Stomach (tissue), 4 donors: ENCODE measurements at regions not wholly inside any gene's neighbourhood (a gene's known extent, or its start where the extent isn't known, plus 50 kb on each side); places are given as distances from the start of the nearest gene placed in this dataset.
"Not testable (repeated sequence)": the region's sequence is repeated elsewhere in the genome, so short reads cannot be mapped to it uniquely, and the experiment has no call there.

Experiments used
- CTCF ChIP-seq, 7 experiments: fragments of 450-650 bp in 4 of 7; fragments of 200-600 bp in 3 of 7; sonication (generic) in 3 of 7; IDR thresholded peaks; one replicate each; pipeline ENCODE4 v1.5.1; 2016 to 2019; ENCODE audit warnings: antibody characterized with exemption in 7 of 7, control low read depth in 2 of 7, mild to moderate bottlenecking in 1 of 7
- EP300 ChIP-seq: sonication (generic); formaldehyde crosslinking; IDR thresholded peaks from one replicate; pipeline ENCODE4 v1.6.1; 2017; ENCODE audit warnings: antibody characterized with exemption
- POLR2A ChIP-seq, 4 donors: fragments of 450-650 bp; IDR thresholded peaks; one replicate each; pipeline ENCODE4 v1.6.1; 2016; ENCODE audit warnings: antibody characterized with exemption in 4 of 4, control low read depth in 2 of 4, mild to moderate bottlenecking in 1 of 4, moderate library complexity in 1 of 4
- POLR2AphosphoS5 ChIP-seq, 3 donors: sonication (generic); formaldehyde crosslinking; IDR thresholded peaks; one replicate each; pipeline ENCODE4 v1.6.1; 2016; ENCODE audit warnings: antibody characterized with exemption in 3 of 3

- TF ChIP-seq CTCF (IDR thresholded peaks at IDR 0.05); POLR2A (IDR thresholded peaks at IDR 0.05); POLR2AphosphoS5 (IDR thresholded peaks at IDR 0.05); EP300: not testable (repeated sequence)
Observed at GRCh38 chr1:65087519-65087918, 60.5 kb upstream of the AK4 start.
